AG09319 (cell line): ENCODE measurements at regions not wholly inside any gene's neighbourhood (a gene's known extent, or its start where the extent isn't known, plus 50 kb on each side); places are given as distances from the start of the nearest gene placed in this dataset.

Experiments used
- DNase-seq: peaks from one replicate; pipeline ENCODE4 v3.0.0-alpha.2; 2010; ENCODE audit warnings: low read depth; ENCODE audit errors: extremely low read depth
- CTCF ChIP-seq: IDR thresholded peaks from 2 replicates; pipeline ENCODE4 v1.5.1; 2011; ENCODE audit warnings: low read depth, mild to moderate bottlenecking, inconsistent platforms, low read length, moderate library complexity

DNA sequence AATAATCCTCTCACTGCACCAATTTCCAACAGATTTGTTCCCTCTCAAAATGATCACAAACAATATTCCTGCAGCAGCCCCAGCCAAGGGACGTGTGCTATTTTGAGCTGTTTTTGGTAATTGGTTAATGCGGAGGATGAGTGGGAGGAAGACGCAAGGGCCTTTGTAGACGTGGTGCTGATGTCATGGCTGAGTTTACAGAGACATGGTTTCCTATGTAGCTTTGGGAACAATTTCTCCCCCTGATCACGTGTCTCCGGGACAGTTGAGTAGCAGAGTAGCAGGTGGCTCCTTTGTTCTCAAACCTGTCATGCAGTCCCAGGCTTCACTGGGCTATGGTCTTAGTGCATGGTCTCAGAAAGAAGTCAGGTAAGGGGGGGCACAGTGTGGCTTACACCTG lies 183.2 kb upstream of the NECTIN1 start:
- DNase-seq = no peak
- TF ChIP-seq CTCF = no peak

DNA sequence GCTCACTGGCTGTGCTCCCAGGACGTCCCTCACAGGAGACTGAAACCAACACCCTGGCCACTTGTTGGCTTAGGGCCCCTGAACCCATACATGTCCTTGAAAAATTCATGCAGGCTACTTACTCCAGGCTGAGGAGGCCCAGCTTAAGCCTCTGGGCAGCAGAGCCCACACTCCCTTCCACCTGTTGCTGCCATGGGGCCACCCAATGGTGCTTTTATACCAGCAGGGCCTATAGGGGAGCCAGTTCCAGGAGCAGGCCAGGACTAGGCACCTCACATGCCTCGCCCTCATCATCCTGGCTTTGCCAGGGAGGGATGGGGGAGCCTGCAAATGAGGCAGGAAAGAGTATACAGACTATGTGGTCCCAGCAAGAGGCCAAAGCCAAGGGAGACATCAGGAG lies 181.7 kb upstream of the NECTIN1 start:
- no peak for TF ChIP-seq CTCF
- no peak for DNase-seq

- DNase-seq = no peak
- no peak for TF ChIP-seq CTCF
These were observed 181.1 kb upstream of the NECTIN1 start for GRCh38 chr11:119910051-119910450.

GRCh38 chr11:119909495-119909894 lies 180.5 kb upstream of the NECTIN1 start:
- TF ChIP-seq CTCF = no peak
- DNase-seq = no peak

DNA sequence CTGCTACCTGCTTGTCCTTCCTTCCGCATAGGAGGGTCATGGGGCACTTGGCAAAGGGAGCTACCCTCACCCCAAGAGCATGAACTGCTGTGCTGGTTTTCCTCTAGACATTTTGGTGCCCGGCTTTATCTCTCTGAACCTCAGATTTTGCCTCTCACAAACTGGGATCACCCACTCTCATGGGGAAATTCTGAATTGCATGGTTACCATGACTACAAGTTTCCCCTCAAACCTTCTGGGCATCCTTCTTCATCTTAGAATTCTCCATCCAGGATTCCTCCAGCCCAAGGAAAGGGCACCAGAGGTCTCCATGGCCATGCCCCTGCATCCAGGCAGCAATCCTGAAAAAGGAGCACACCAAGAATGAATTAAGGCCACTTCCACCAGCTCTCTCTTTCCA lies 180.1 kb upstream of the NECTIN1 start:
- no peak for DNase-seq
- TF ChIP-seq CTCF = no peak

DNA sequence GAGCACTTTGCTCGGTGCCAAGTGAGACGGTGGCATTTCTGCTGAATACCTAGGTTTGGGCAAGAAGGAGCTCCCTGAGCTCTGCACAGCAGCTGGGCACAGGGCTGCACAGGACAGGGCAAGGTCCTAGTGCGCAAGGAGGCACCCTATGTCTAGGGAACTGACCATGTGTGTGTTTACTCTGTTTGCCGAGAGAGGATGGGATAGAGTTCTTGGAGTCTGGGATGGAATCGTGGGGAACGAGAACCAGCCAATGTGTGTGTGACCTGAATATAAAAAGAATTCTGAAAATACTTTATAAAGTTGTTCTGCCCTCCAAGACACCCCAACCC lies 179.5 kb upstream of the NECTIN1 start:
- no peak for DNase-seq
- no peak for TF ChIP-seq CTCF

DNA sequence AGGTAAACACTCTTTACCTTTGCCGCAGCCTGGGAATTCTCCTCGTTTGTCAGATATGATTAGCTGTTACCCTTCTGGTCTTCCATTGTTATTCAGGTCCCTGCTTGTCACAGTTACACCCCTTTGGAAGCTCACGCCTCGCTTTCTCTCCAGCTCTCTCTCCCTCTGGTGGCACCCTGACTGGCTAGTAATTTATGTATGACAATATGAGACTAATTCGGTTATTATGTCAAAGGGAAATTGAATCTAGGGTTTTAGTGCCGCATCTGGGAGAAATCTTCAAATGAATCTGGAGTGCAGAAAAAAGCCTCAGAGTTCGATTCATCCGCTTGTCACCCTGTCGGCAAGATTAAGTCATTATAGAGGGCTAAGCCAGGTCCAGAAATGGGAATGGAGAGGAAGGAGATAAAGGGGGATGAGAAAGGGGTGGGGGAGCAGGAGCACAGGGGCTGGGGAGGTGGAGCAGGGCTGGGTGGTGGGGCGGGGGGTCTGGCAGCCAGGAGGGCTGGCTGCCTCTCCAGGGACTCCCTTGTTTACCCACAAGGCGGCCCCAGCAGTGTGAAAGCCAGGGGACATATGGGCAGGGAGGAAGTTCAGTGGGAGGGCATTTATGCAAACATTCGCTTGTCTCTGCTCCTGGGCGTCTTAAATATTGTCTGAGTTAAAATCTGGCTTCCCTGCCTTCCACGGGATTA lies 179.0 kb upstream of the NECTIN1 start:
- no peak for DNase-seq
- no peak for TF ChIP-seq CTCF
